C4-2B (cell line): ENCODE measurements at regions not wholly inside any gene's neighbourhood (a gene's known extent, or its start where the extent isn't known, plus 50 kb on each side); places are given as distances from the start of the nearest gene placed in this dataset.

Experiments
- CTCF ChIP-seq: fragments of 450-650 bp; conservative IDR thresholded peaks from 2 replicates; pipeline ENCODE4 v1.5.1; 2017; ENCODE audit warnings: mild to moderate bottlenecking
- ZFX ChIP-seq: fragments of 450-650 bp; IDR thresholded peaks from 2 replicates; pipeline ENCODE4 v1.6.1; 2017

GRCh38 chr12:118777504-118777903, 203.8 kb upstream of the SRRM4 start:
- no peak for TF ChIP-seq CTCF
- TF ChIP-seq ZFX = no peak
